ENCODE measurements at regions not wholly inside any gene's neighbourhood (a gene's known extent, or its start where the extent isn't known, plus 50 kb on each side); places are given as distances from the start of the nearest gene placed in this dataset.

GRCh38 chr4:124152132-124152531 is 560.4 kb downstream of the ANKRD50 start:
- WGBS, 2 donors, result 79 to 84% methylated on average over 8 of the region's 8 CpGs
- H3K27me3 ChIP-seq, result no peaks in the 10 kb centered on the region
- H3K4me1 ChIP-seq, result no peaks in the 10 kb centered on the region
- no peak for TF ChIP-seq CTCF (IDR thresholded peaks at IDR 0.05)
- no peak overlapping the region for H3K27ac ChIP-seq
- H3K4me3 ChIP-seq, result no peak overlapping the region
- no peaks in the 10 kb centered on the region for H3K36me3 ChIP-seq
- H3K9me3 ChIP-seq, result no peaks in the 10 kb centered on the region
- intact Hi-C loops (cut with DNase I), result no loop called here
- DNase-seq (no peak), ATAC-seq (no peak)

GRCh38 chr4:124155239-124155638 is 557.3 kb downstream of the ANKRD50 start:
- Histone ChIP-seq H3K27ac (no peak overlapping the region), H3K9me3 (peaks cover 0 to 10% (median 0%) of the 10 kb centered on the region in 11 donors), H3K4me3 (no peak overlapping the region), H3K27me3 (no peaks in the 10 kb centered on the region), H3K4me1 (peaks cover 0 to 7% (median 0%) of the 10 kb centered on the region in 9 donors), H3K36me3 (no peaks in the 10 kb centered on the region)
- TF ChIP-seq CTCF (IDR thresholded peaks at IDR 0.05), result no peak
- intact Hi-C loops (cut with DNase I), result no loop called here
- DNase-seq (no peak), ATAC-seq (no peak)
- WGBS, 2 donors, result 69 to 78% methylated on average over 1 of the region's 1 CpG

- ATAC-seq (no peak), DNase-seq (no peak)
- peaks cover 0 to 7% (median 0%) of the 10 kb centered on the region in 9 donors for H3K4me1 ChIP-seq
- H3K4me3 ChIP-seq, result no peak overlapping the region
- no peaks in the 10 kb centered on the region for H3K27me3 ChIP-seq
- 46 to 65% methylated on average over 4 of the region's 4 CpGs for WGBS, 2 donors
- TF ChIP-seq CTCF (IDR thresholded peaks at IDR 0.05), result no peak
- peaks cover 0 to 10% (median 0%) of the 10 kb centered on the region in 11 donors for H3K9me3 ChIP-seq
- no peak overlapping the region for H3K27ac ChIP-seq
- intact Hi-C loops (cut with DNase I), result no loop called here
- H3K36me3 ChIP-seq, result no peaks in the 10 kb centered on the region
Measured at GRCh38 chr4:124157396-124158083, 555.0 kb downstream of the ANKRD50 start.

GRCh38 chr4:124163401-124163800 is 549.1 kb downstream of the ANKRD50 start:
- no peaks in the 10 kb centered on the region for H3K4me1 ChIP-seq
- DNase-seq (no peak), ATAC-seq (no peak)
- H3K36me3 ChIP-seq, result no peaks in the 10 kb centered on the region
- peaks cover 0 to 10% (median 0%) of the 10 kb centered on the region in 11 donors for H3K9me3 ChIP-seq
- no peak overlapping the region for H3K4me3 ChIP-seq
- no peak overlapping the region for H3K27ac ChIP-seq
- TF ChIP-seq CTCF (IDR thresholded peaks at IDR 0.05), result no peak
- WGBS, 2 donors, result 97 to 99% methylated on average over 1 of the region's 1 CpG
- intact Hi-C loops (cut with DNase I), result no loop called here
- no peaks in the 10 kb centered on the region for H3K27me3 ChIP-seq
